Ammon's horn (tissue), 1 donor: ENCODE measurements at regions not wholly inside any gene's neighbourhood (a gene's known extent, or its start where the extent isn't known, plus 50 kb on each side); places are given as distances from the start of the nearest gene placed in this dataset.

Experiments
- DNase-seq: peaks from one replicate; pipeline ENCODE4 v3.0.0-alpha.2; 2016; ENCODE audit warnings: low spot score

GRCh38 chr15:87239582-87240230 lies 1016.8 kb downstream of the NTRK3 start:
- no peak for DNase-seq

DNA sequence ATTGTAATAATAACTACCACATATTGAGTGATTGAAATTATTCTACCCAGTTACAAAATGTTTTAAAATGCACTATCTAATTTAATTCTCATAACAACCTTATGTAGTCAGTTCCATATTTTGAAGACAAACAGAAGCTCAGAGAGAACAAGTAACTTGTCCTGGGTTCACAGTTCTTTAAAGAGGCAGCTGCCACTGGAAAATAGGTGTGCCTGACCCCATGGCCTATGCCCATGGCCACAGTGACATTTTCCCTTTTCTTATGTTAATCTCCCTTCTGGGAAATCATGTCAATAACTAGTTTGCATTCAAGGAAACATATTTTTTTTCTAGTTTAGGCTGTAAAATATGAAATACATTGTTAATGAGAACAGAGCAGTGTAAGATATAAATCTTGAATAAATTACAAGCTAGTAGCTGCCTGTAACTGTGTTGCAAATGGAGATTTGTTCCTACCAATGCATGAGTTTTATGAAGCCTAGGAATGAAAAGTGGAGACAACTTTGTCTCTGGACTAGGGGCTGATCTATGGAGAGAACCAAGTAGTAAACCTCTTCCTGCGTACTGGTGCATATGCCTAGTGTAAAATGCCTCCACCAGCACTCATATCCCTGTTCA lies 1018.0 kb downstream of the NTRK3 start:
- DNase-seq, result no peak

GRCh38 chr15:87228460-87228859 lies 1028.1 kb downstream of the NTRK3 start:
- DNase-seq, result no peak

GRCh38 chr15:87227846-87228245 lies 1028.7 kb downstream of the NTRK3 start:
- no peak for DNase-seq

- no peak for DNase-seq
Measured at GRCh38 chr15:87225436-87225835, 1031.1 kb downstream of the NTRK3 start.

GRCh38 chr15:87224404-87224803 lies 1032.1 kb downstream of the NTRK3 start:
- DNase-seq, result no peak

DNA sequence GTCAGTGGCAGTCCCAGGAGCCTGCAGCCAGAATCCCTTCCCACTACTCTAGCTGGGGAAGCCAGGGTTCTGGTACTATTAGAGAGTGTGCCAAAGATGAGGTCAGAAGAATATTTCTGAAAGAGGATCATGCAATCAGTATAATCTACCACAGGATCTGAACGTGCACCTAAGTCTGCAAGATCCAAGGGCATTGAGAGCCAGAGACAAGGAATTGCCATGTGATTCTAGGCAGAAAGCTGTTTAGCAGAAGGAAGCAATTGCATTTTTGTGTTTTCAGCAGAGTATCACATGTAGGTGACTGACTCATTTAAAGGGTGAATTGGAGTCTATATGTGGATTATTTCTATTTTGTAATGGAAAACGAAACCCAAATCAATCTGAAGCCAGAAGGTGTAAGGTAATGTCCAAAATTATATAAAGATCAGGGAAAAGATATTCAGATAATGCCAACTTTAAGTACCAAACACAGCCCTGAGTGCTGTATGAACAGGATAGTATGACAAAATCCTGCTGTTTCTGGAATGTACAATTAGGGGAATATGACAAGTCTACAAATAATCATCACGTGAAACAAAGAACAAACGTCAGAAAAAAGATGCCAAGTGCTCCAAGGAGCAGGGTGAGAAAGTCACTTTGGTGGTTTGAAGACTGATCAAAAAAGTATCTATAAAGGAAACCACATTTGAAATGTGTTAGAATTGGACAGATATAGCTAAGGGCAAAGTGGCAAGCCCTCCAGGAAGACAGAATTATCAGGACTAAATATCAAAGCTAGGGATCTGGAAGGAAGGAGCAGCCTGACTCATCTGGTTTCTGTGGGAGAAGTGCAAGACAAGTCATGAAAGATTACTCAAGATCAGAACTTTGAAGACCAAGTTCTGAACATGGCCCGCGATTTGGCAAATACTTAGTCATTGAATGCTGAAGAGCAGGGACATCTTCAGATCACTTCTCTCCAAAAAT lies 1036.6 kb downstream of the NTRK3 start:
- DNase-seq, result no peak

DNA sequence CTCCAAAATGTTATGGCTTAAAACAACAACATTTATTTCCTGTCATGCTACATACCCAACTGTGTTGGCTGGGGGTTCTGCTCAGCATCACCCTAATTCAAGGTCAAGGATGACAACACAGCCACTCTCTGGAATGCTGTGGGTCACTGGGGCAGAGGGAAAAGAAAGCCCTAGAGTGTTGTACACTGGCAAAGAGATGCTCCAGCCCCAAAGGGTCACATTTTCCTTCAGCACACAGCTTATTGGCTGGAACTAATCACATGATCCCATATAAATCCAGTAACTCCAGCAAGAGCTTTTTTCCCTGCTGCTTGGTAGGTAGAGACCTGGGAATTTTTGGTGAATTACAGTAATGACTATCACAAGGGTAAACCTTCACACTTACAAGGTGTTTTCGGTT lies 1041.4 kb downstream of the NTRK3 start:
- no peak for DNase-seq

- no peak for DNase-seq
Measured at GRCh38 chr15:87213626-87214025, 1042.9 kb downstream of the NTRK3 start.

- no peak for DNase-seq
Measured at GRCh38 chr15:87212041-87212440, 1044.5 kb downstream of the NTRK3 start.

DNA sequence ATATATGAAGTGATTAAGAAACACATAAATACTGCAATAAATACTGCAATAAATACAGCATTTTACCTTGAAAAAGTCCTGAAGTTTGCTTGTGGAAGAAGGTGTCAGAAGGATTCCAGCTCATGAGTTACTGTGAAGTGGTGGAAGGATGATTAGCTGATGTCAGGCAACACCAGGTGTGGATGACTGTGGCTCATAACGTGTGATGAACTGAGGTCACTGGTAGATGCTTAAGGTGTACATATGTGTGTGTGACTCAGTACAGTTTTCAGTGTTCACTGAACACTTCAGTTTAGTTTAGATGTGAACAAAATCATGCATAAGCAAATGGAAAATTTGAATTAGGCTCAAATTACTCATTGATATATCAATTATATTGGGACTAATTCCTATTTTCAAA lies 1045.0 kb downstream of the NTRK3 start:
- DNase-seq, result no peak

GRCh38 chr15:87209891-87210689 lies 1046.4 kb downstream of the NTRK3 start:
- no peak for DNase-seq

DNA sequence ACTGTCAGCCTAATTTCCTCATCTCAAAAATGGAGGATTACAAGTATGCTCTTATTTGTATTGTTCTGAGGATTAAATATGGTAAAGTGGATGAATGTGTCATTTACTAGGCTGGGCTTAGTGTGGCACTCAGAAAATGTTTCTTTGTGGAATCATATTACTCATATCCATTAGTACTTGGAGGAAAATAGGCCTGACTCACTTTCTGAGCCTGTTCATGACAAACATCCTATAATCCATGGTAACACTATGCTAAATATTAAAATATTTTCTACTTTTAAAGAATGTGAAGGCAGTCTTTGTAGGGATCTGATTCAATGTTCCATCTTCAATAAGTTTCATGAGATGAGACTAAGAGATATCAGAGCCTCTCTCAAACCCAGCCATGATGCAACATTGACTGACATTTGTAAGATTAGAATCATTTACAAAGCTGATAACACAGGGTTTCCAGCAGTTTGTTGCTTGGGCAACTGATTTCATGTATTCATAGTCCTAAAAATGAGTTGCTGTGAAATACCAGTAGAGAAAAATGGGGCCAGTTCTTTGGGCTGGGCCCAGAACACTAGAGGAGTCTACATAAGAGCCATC lies 1048.5 kb downstream of the NTRK3 start:
- DNase-seq, result no peak

GRCh38 chr15:87207251-87207650 lies 1049.3 kb downstream of the NTRK3 start:
- no peak for DNase-seq

GRCh38 chr15:87201986-87202385 lies 1054.6 kb downstream of the NTRK3 start:
- no peak for DNase-seq

DNA sequence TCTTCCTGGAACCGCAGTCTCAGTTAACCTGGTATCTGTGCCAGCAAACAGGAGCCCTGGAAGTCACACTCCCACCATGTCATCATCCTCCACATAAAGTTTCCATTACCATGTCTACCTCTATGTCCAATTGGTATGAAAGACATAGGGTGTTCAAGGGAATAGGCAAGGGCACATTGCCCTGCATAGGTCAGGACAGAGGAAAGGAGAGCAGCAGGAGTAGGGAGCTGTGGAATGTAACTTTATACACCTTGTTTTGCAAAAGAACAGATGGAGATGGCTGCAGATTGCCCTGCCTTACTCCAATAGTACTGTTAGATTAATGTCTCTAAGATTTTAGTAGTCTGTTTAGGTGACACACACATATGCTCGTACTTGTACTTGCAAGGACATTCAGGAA lies 1056.4 kb downstream of the NTRK3 start:
- no peak for DNase-seq

- DNase-seq, result no peak
Measured at GRCh38 chr15:87197981-87198380, 1058.6 kb downstream of the NTRK3 start.

DNA sequence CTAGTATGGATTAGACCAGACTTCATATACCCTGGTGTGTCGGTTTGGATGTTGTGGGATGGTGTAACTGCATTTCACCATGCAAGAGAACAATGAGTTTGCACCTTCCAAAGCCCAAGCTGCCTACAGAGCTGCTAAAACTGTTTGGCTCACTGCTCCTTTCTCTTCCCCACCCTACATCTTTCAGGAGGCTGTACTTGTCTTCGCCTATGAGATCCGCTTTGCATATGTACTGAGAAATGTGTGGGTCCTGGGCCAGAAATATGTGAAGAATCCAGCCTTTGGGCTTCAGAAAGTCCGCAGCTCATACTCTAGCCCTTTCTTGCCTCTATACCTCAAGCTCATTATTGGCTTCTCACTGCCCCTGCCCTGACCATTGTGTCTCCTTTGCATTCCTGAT lies 1060.0 kb downstream of the NTRK3 start:
- DNase-seq, result no peak

DNA sequence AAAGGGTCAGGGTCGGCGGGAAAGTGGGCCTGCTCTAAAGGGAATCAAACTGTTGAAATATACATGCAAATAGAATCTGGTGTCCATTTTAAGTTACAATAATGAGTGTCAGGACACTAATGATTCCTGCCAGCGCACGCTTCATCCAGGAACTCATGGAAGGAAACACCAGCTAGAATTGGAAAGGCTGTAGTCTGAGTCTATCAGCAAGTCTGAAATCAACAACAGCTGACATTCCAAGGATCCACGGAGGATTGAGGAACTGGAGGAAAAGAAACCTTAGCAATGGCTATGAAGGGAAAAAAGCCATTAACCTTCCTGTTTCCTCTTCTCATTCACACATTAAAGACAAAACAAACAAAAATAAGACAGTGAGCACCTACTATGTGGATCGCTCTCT lies 1063.1 kb downstream of the NTRK3 start:
- DNase-seq, result no peak

GRCh38 chr15:87167706-87168105 lies 1088.0 kb downstream of the AGBL1 start:
- DNase-seq, result no peak

GRCh38 chr15:87167055-87167454 lies 1087.4 kb downstream of the AGBL1 start:
- DNase-seq, result no peak

DNA sequence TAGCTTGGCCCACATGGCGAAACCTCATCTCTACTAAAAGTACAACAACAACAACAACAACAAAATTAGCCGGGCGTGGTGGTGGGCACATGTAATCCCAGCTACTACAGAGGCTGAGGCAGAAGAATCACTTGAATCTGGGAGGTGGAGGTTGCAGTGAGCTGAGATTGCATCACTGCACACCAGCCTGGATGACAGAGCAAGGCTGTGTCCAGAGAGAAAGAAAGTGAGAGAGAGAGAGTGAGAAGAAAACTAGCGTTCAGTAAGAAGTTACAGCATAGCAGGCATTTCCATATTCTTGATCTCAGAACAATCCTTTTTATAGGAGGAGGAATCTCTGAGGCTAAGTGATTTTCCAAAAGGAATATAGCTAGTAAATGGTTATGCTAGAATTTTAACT lies 1076.1 kb downstream of the AGBL1 start:
- DNase-seq, result no peak
